ENCODE measurements at regions not wholly inside any gene's neighbourhood (a gene's known extent, or its start where the extent isn't known, plus 50 kb on each side); places are given as distances from the start of the nearest gene placed in this dataset.

DNA sequence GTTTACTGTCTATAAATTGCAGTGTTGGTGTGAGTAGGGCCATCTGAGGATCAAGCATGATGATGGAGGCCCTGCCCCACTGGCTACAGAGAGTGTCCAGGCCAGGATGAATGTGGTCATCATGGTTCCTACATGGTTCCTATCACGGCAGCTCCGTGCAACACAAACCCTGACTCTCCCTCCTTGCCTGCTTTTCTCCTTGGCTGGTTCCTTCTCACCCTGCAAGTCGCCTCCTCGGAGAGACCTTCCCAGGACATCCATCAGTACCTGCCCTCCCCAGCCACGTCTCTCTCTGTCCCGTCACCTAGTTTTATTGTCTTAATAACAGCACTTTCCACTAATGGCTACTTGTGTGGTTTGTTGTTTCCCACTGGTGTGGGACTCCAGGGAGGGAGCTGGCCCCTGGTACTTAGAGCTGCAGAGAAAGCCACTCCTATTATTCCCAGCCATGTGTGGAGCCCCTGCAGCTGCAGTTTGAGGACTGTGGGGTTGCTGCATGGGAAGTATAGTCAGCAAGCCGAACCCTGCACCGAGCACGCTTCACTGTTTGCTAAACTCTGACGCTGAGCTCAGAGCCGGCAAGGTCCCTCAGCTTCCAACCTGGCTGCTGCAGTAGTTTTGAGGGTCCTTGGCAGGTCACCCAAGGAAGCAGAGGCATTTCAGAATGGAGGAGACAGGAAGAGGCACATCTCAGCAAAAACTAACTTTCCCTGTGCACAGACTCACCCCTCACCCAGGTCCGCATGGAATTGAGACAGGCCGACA is 146.4 kb upstream of the VSTM2B start:
- FAIRE-seq, result no peak
- H3K9me3 ChIP-seq (ENCODE audit: control insufficient read depth, low read depth, low read length), result peaks cover 5% of the 10 kb centered on the region
- H3K4me3 ChIP-seq (ENCODE audit: control insufficient read depth in 2 of 3, extremely low read depth in 1 of 3, insufficient read depth in 2 of 3, low read depth in 1 of 3, low read length in 3 of 3), result no peak overlapping the region
- no peaks in the 10 kb centered on the region for H3K9me1 ChIP-seq (ENCODE audit: control insufficient read depth, extremely low read depth, insufficient read depth, low read length)
- H3K27me3 ChIP-seq (ENCODE audit: control insufficient read depth, extremely low read depth, insufficient read depth, low read length), result no peaks in the 10 kb centered on the region
- no peaks in the 10 kb centered on the region for H3K79me2 ChIP-seq (ENCODE audit: control insufficient read depth, insufficient read depth, low read length)
- no peak for DNase-seq (ENCODE audit: low read depth, low spot score)
- H2AFZ ChIP-seq (ENCODE audit: control insufficient read depth, low read length), result no peak overlapping the region
- H4K20me1 ChIP-seq (ENCODE audit: control insufficient read depth, extremely low read depth, insufficient read depth, low read length), result no peaks in the 10 kb centered on the region
- H3K36me3 ChIP-seq (ENCODE audit: control insufficient read depth in 2 of 2, extremely low read depth in 1 of 2, insufficient read depth in 2 of 2, low read length in 2 of 2), result no peaks in the 10 kb centered on the region
- dilution Hi-C loops (cut with MboI; ENCODE audit: extremely low pct_ligation_motif_present, low sequenced_read_pairs), result no loop called here
- no peak overlapping the region for H3K27ac ChIP-seq (ENCODE audit: control insufficient read depth, insufficient read depth, low read length)
- H3K9ac ChIP-seq (ENCODE audit: control insufficient read depth, extremely low read depth, insufficient read depth, low read length), result no peak overlapping the region
- no peak overlapping the region for H3K4me2 ChIP-seq (ENCODE audit: control insufficient read depth, extremely low read depth, insufficient read depth, low read depth, low read length)
- H3K4me1 ChIP-seq (ENCODE audit: control insufficient read depth, extremely low read depth, insufficient read depth, low read length), result no peaks in the 10 kb centered on the region
- no peak for TF ChIP-seq EZH2 (IDR thresholded peaks at IDR 0.05; ENCODE audit: low read length)
- TF ChIP-seq, protein P1, sequence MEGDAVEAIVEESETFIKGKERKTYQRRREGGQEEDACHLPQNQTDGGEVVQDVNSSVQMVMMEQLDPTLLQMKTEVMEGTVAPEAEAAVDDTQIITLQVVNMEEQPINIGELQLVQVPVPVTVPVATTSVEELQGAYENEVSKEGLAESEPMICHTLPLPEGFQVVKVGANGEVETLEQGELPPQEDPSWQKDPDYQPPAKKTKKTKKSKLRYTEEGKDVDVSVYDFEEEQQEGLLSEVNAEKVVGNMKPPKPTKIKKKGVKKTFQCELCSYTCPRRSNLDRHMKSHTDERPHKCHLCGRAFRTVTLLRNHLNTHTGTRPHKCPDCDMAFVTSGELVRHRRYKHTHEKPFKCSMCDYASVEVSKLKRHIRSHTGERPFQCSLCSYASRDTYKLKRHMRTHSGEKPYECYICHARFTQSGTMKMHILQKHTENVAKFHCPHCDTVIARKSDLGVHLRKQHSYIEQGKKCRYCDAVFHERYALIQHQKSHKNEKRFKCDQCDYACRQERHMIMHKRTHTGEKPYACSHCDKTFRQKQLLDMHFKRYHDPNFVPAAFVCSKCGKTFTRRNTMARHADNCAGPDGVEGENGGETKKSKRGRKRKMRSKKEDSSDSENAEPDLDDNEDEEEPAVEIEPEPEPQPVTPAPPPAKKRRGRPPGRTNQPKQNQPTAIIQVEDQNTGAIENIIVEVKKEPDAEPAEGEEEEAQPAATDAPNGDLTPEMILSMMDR (optimal IDR thresholded peaks at IDR 0.05 in 1 of 3, IDR thresholded peaks at IDR 0.05 in 1 of 3, conservative IDR thresholded peaks at IDR 0.05 in 1 of 3; ENCODE audit: extremely low read depth in 1 of 3, insufficient read depth in 2 of 3, low read length in 3 of 3), result no peak

DNA sequence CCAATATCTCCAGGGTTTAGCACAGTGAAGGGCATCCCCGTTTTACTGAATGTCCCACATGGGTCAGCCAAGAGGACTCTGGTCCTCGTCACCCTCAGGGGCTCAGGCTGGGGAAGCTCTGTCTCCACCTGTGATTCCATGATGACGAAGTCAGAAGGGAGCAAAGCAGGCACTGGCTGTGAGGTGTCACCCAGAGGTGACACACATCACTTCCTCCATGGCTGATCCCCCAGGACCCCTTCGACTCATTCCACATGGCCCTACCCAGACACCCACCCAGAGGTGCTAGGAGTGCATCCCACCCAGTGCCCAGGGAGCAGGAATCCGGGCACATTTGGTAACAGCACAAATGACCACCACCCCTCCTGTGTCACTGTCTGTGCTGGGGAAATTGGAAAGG is 145.2 kb upstream of the VSTM2B start:
- H3K27ac ChIP-seq (ENCODE audit: control insufficient read depth, insufficient read depth, low read length), result no peak overlapping the region
- H4K20me1 ChIP-seq (ENCODE audit: control insufficient read depth, extremely low read depth, insufficient read depth, low read length), result no peaks in the 10 kb centered on the region
- no peak overlapping the region for H2AFZ ChIP-seq (ENCODE audit: control insufficient read depth, low read length)
- H3K9me1 ChIP-seq (ENCODE audit: control insufficient read depth, extremely low read depth, insufficient read depth, low read length), result no peaks in the 10 kb centered on the region
- no peaks in the 10 kb centered on the region for H3K4me1 ChIP-seq (ENCODE audit: control insufficient read depth, extremely low read depth, insufficient read depth, low read length)
- no peak overlapping the region for H3K9ac ChIP-seq (ENCODE audit: control insufficient read depth, extremely low read depth, insufficient read depth, low read length)
- TF ChIP-seq, protein P1 (optimal IDR thresholded peaks at IDR 0.05 in 1 of 3, IDR thresholded peaks at IDR 0.05 in 1 of 3, conservative IDR thresholded peaks at IDR 0.05 in 1 of 3; ENCODE audit: extremely low read depth in 1 of 3, insufficient read depth in 2 of 3, low read length in 3 of 3), result no peak
- TF ChIP-seq EZH2 (IDR thresholded peaks at IDR 0.05; ENCODE audit: low read length), result no peak
- DNase-seq (ENCODE audit: low read depth, low spot score), result no peak
- no peaks in the 10 kb centered on the region for H3K36me3 ChIP-seq (ENCODE audit: control insufficient read depth in 2 of 2, extremely low read depth in 1 of 2, insufficient read depth in 2 of 2, low read length in 2 of 2)
- no peak overlapping the region for H3K4me2 ChIP-seq (ENCODE audit: control insufficient read depth, extremely low read depth, insufficient read depth, low read depth, low read length)
- H3K27me3 ChIP-seq (ENCODE audit: control insufficient read depth, extremely low read depth, insufficient read depth, low read length), result no peaks in the 10 kb centered on the region
- dilution Hi-C loops (cut with MboI; ENCODE audit: extremely low pct_ligation_motif_present, low sequenced_read_pairs), result no loop called here
- H3K4me3 ChIP-seq (ENCODE audit: control insufficient read depth in 2 of 3, extremely low read depth in 1 of 3, insufficient read depth in 2 of 3, low read depth in 1 of 3, low read length in 3 of 3), result no peak overlapping the region
- no peaks in the 10 kb centered on the region for H3K79me2 ChIP-seq (ENCODE audit: control insufficient read depth, insufficient read depth, low read length)
- FAIRE-seq, result no peak
- H3K9me3 ChIP-seq (ENCODE audit: control insufficient read depth, low read depth, low read length), result peaks cover 5% of the 10 kb centered on the region

Measured in keratinocyte (primary cell).